ENCODE measurements at regions not wholly inside any gene's neighbourhood (a gene's known extent, or its start where the extent isn't known, plus 50 kb on each side); places are given as distances from the start of the nearest gene placed in this dataset.

DNA sequence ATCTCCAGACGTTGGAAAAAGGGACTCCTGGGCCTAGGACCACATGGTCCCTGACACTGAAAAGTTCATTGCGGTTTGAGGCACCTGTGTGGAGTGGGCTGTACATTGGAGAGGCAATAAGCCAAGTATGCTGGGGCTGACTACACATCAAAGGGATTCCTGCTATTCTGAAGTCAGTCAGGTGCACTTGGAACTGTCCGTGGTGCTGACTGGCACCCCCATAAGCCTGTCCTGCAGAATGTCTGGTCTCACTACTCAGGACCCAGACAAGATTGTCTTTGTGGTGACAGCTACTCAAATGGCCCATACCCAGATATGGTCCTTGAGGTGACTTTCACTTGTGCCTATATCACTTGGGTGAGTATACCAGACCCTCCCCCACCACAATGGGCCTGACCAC lies 150.6 kb downstream of the RWDD3 start:
- no peak overlapping the region for H2AFZ ChIP-seq (ENCODE audit: control insufficient read depth, low read length)
- H3K4me3 ChIP-seq (ENCODE audit: control insufficient read depth in 2 of 3, extremely low read depth in 1 of 3, insufficient read depth in 2 of 3, low read depth in 1 of 3, low read length in 3 of 3): no peak overlapping the region
- H3K4me2 ChIP-seq (ENCODE audit: control insufficient read depth, extremely low read depth, insufficient read depth, low read depth, low read length): no peak overlapping the region
- peak; percentile 5 for DNase-seq (ENCODE audit: low read depth, low spot score)
- no peaks in the 10 kb centered on the region for H3K36me3 ChIP-seq (ENCODE audit: control insufficient read depth in 2 of 2, extremely low read depth in 1 of 2, insufficient read depth in 2 of 2, low read length in 2 of 2)
- FAIRE-seq: no peak
- no peak overlapping the region for H3K9ac ChIP-seq (ENCODE audit: control insufficient read depth, extremely low read depth, insufficient read depth, low read length)
- no peak for TF ChIP-seq EZH2 (IDR thresholded peaks at IDR 0.05; ENCODE audit: low read length)
- TF ChIP-seq, protein P1, sequence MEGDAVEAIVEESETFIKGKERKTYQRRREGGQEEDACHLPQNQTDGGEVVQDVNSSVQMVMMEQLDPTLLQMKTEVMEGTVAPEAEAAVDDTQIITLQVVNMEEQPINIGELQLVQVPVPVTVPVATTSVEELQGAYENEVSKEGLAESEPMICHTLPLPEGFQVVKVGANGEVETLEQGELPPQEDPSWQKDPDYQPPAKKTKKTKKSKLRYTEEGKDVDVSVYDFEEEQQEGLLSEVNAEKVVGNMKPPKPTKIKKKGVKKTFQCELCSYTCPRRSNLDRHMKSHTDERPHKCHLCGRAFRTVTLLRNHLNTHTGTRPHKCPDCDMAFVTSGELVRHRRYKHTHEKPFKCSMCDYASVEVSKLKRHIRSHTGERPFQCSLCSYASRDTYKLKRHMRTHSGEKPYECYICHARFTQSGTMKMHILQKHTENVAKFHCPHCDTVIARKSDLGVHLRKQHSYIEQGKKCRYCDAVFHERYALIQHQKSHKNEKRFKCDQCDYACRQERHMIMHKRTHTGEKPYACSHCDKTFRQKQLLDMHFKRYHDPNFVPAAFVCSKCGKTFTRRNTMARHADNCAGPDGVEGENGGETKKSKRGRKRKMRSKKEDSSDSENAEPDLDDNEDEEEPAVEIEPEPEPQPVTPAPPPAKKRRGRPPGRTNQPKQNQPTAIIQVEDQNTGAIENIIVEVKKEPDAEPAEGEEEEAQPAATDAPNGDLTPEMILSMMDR (optimal IDR thresholded peaks at IDR 0.05 in 1 of 3, IDR thresholded peaks at IDR 0.05 in 1 of 3, conservative IDR thresholded peaks at IDR 0.05 in 1 of 3; ENCODE audit: extremely low read depth in 1 of 3, insufficient read depth in 2 of 3, low read length in 3 of 3): no peak
- H3K9me3 ChIP-seq (ENCODE audit: control insufficient read depth, low read depth, low read length): no peaks in the 10 kb centered on the region
- no peaks in the 10 kb centered on the region for H3K79me2 ChIP-seq (ENCODE audit: control insufficient read depth, insufficient read depth, low read length)
- no peaks in the 10 kb centered on the region for H3K27me3 ChIP-seq (ENCODE audit: control insufficient read depth, extremely low read depth, insufficient read depth, low read length)
- H3K27ac ChIP-seq (ENCODE audit: control insufficient read depth, insufficient read depth, low read length): no peak overlapping the region
- H4K20me1 ChIP-seq (ENCODE audit: control insufficient read depth, extremely low read depth, insufficient read depth, low read length): no peaks in the 10 kb centered on the region
- H3K4me1 ChIP-seq (ENCODE audit: control insufficient read depth, extremely low read depth, insufficient read depth, low read length): no peaks in the 10 kb centered on the region
- H3K9me1 ChIP-seq (ENCODE audit: control insufficient read depth, extremely low read depth, insufficient read depth, low read length): no peaks in the 10 kb centered on the region
- dilution Hi-C loops (cut with MboI; ENCODE audit: extremely low pct_ligation_motif_present, low sequenced_read_pairs): no loop called here

DNA sequence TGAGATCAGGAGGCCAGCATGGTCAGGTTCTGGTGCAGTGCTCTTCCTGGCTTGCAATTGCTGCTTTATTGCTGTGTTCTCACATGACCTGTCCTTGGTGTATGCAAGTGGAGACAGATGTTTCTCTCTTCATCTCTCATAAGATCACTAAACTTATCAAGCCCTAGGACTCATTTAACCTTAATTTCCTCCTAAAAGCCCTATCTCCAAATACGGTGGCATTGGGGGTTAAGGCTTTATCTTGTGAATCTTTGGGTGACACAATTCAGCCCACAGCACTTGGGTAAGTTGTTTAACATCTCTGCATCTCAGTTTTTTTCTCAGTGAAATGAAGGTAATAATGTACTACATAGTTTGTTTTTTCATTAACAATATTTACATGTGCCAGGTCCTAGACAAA lies 152.4 kb downstream of the RWDD3 start:
- no peaks in the 10 kb centered on the region for H3K27me3 ChIP-seq (ENCODE audit: control insufficient read depth, extremely low read depth, insufficient read depth, low read length)

More for the DNA sequence above, 152.4 kb downstream of the RWDD3 start:
- no peak for TF ChIP-seq EZH2 (IDR thresholded peaks at IDR 0.05; ENCODE audit: low read length)
- TF ChIP-seq, protein P1 (optimal IDR thresholded peaks at IDR 0.05 in 1 of 3, IDR thresholded peaks at IDR 0.05 in 1 of 3, conservative IDR thresholded peaks at IDR 0.05 in 1 of 3; ENCODE audit: extremely low read depth in 1 of 3, insufficient read depth in 2 of 3, low read length in 3 of 3): no peak
- Histone ChIP-seq H3K4me1 (ENCODE audit: control insufficient read depth, extremely low read depth, insufficient read depth, low read length) (no peaks in the 10 kb centered on the region), H3K36me3 (ENCODE audit: control insufficient read depth in 2 of 2, extremely low read depth in 1 of 2, insufficient read depth in 2 of 2, low read length in 2 of 2) (no peaks in the 10 kb centered on the region), H3K79me2 (ENCODE audit: control insufficient read depth, insufficient read depth, low read length) (no peaks in the 10 kb centered on the region), H4K20me1 (ENCODE audit: control insufficient read depth, extremely low read depth, insufficient read depth, low read length) (no peaks in the 10 kb centered on the region), H3K27ac (ENCODE audit: control insufficient read depth, insufficient read depth, low read length) (no peak overlapping the region), H3K9me3 (ENCODE audit: control insufficient read depth, low read depth, low read length) (no peaks in the 10 kb centered on the region), H2AFZ (ENCODE audit: control insufficient read depth, low read length) (no peak overlapping the region), H3K4me2 (ENCODE audit: control insufficient read depth, extremely low read depth, insufficient read depth, low read depth, low read length) (no peak overlapping the region), H3K9ac (ENCODE audit: control insufficient read depth, extremely low read depth, insufficient read depth, low read length) (no peak overlapping the region), H3K9me1 (ENCODE audit: control insufficient read depth, extremely low read depth, insufficient read depth, low read length) (no peaks in the 10 kb centered on the region), H3K4me3 (ENCODE audit: control insufficient read depth in 2 of 3, extremely low read depth in 1 of 3, insufficient read depth in 2 of 3, low read depth in 1 of 3, low read length in 3 of 3) (no peak overlapping the region)
- FAIRE-seq: no peak
- no peak for DNase-seq (ENCODE audit: low read depth, low spot score)
- dilution Hi-C loops (cut with MboI; ENCODE audit: extremely low pct_ligation_motif_present, low sequenced_read_pairs): no loop called here

Measured in keratinocyte (primary cell).